K562 (cell line): ENCODE measurements at regions not wholly inside any gene's neighbourhood (a gene's known extent, or its start where the extent isn't known, plus 50 kb on each side); places are given as distances from the start of the nearest gene placed in this dataset.

Experiments
- ASH1L ChIP-seq: fragments of 450-650 bp; IDR thresholded peaks from 2 replicates; pipeline ENCODE4 v1.6.1; 2018; ENCODE audit warnings: borderline replicate concordance, mild to moderate bottlenecking, low read depth; ENCODE audit not compliant: partially characterized antibody
- BCOR ChIP-seq: fragments of 450-650 bp; IDR thresholded peaks from 2 replicates; pipeline ENCODE4 v1.6.1; 2016
- CBFA2T3 ChIP-seq: fragments of 450-650 bp; IDR thresholded peaks from 2 replicates; pipeline ENCODE4 v1.6.1; 2017
- CEBPB ChIP-seq: fragments of 450-650 bp; IDR thresholded peaks from 2 replicates; pipeline ENCODE4 v1.6.1; 2016; ENCODE audit warnings: missing genetic modification characterization, missing compliant biosample characterization
- CLOCK ChIP-seq: fragments of 250-450 bp; sonication (Bioruptor Pico); IDR thresholded peaks from 2 replicates; pipeline ENCODE4 v1.4.0; 2020; ENCODE audit warnings: mild to moderate bottlenecking, moderate library complexity, borderline replicate concordance
- DPF2 ChIP-seq: fragments of 450-650 bp; IDR thresholded peaks from 2 replicates; pipeline ENCODE4 v1.6.1; 2016
- ETS1 ChIP-seq: conservative IDR thresholded peaks from 2 replicates; pipeline ENCODE4 v1.6.1; 2011; ENCODE audit warnings: low read depth, mild to moderate bottlenecking, low read length; ENCODE audit not compliant: control insufficient read depth
- JUN ChIP-seq, 2 experiments: sonication (generic) in 1 of 2; formaldehyde crosslinking in 1 of 2; IDR thresholded peaks; 2 replicates each; pipeline versions ENCODE4 v1.6.1 to v1.8.0; 2012 to 2022; ENCODE audit warnings: borderline replicate concordance in 2 of 2, mild to moderate bottlenecking in 2 of 2, improper control_type of control experiment in 1 of 2, low read depth in 1 of 2, low read length in 1 of 2, missing genetic modification reagents in 1 of 2
- L3MBTL2 ChIP-seq: fragments of 450-650 bp; IDR thresholded peaks from 2 replicates; pipeline ENCODE4 v1.6.1; 2016; ENCODE audit warnings: mild to moderate bottlenecking, moderate library complexity
- POLR3A ChIP-seq: IDR thresholded peaks from 2 replicates; pipeline ENCODE4 v1.6.1; 2011; ENCODE audit warnings: borderline replicate concordance, mild to moderate bottlenecking, moderate library complexity; ENCODE audit not compliant: insufficient read length, insufficient read depth; ENCODE audit errors: extremely low read depth
- POU5F1 ChIP-seq: fragments of 150-350 bp; IDR thresholded peaks from 2 replicates; pipeline ENCODE4 v1.6.1; 2014; ENCODE audit warnings: borderline replicate concordance, low read length, low read depth, mild to moderate bottlenecking; ENCODE audit not compliant: partially characterized antibody
- SMAD3 ChIP-seq: fragments of 450-650 bp; formaldehyde crosslinking; conservative IDR thresholded peaks from 2 replicates; pipeline ENCODE4 v1.4.0; 2020; ENCODE audit warnings: mild to moderate bottlenecking
- SMAD4 ChIP-seq: fragments of 250-450 bp; sonication (Bioruptor Pico); conservative IDR thresholded peaks from 2 replicates; pipeline ENCODE4 v1.8.0; 2021; ENCODE audit warnings: inconsistent platforms, mild to moderate bottlenecking, moderate library complexity
- ZC3H11A ChIP-seq: IDR thresholded peaks from 2 replicates; pipeline ENCODE4 v1.6.1; 2012; ENCODE audit warnings: low read depth, low read length, improper control_type of control experiment
- ZNF174 ChIP-seq: fragments of 250-450 bp; sonication (Bioruptor Pico); IDR thresholded peaks from 2 replicates; pipeline ENCODE4 v1.4.0; 2020; ENCODE audit warnings: mild to moderate bottlenecking
- ZNF232 ChIP-seq: sonication (generic); formaldehyde crosslinking; IDR thresholded peaks from 2 replicates; pipeline ENCODE4 v1.8.0; 2022; ENCODE audit warnings: mild to moderate bottlenecking, missing genetic modification reagents
- ZNF274 ChIP-seq: IDR thresholded peaks from 2 replicates; pipeline ENCODE4 v1.6.1; 2011; ENCODE audit warnings: low read depth, mild to moderate bottlenecking, low read length, moderate library complexity, borderline replicate concordance
- ZNF3 ChIP-seq: fragments of 250-450 bp; sonication (Bioruptor Pico); IDR thresholded peaks from 2 replicates; pipeline ENCODE4 v1.5.0; 2021; ENCODE audit warnings: mild to moderate bottlenecking, moderate library complexity
- ZNF444 ChIP-seq: fragments of 250-450 bp; sonication (Bioruptor Pico); IDR thresholded peaks from 2 replicates; pipeline ENCODE4 v1.4.0; 2020; ENCODE audit warnings: mild to moderate bottlenecking, moderate library complexity
- TF ChIP-seq, protein P1 (sequence below): fragments of 450-650 bp; IDR thresholded peaks from 2 replicates; pipeline ENCODE4 v1.6.1; 2014; ENCODE audit warnings: low read depth, mild to moderate bottlenecking, moderate library complexity, borderline replicate concordance
- TF ChIP-seq, protein P2 (sequence below): fragments of 450-650 bp; conservative IDR thresholded peaks from 2 replicates; pipeline ENCODE4 v1.6.1; 2016; ENCODE audit warnings: missing genetic modification characterization, low read depth, mild to moderate bottlenecking, control low read depth, missing compliant biosample characterization

- TF ChIP-seq L3MBTL2 (0 out of 2 replicates have a peak, but pooled peaks have one; percentile 7), BCOR (no peak), ZNF3 (no peak), CEBPB (no peak), DPF2 (peak; percentile 44; the same call in 1 of the 2 replicates), ZC3H11A (no peak), JUN (IDR thresholded peaks at IDR 0.05; ENCODE audit: borderline replicate concordance, low read depth, low read length) (no peak), JUN (CRISPR knock-in tag; IDR thresholded peaks at IDR 0.05; ENCODE audit: borderline replicate concordance) (no peak), ZNF274 (no peak), SMAD3 (no peak), ASH1L (no peak), CLOCK (no peak), POU5F1 (no peak), POLR3A (no peak), ZNF444 (CRISPR knock-in tag) (no peak), SMAD4 (peak; percentile 42; the same call in 1 of the 2 replicates), ZNF174 (CRISPR knock-in tag) (no peak), ETS1 (no peak), CBFA2T3 (peak; percentile 6; the same call in 1 of the 2 replicates), ZNF232 (no peak)
- TF ChIP-seq, protein P1, sequence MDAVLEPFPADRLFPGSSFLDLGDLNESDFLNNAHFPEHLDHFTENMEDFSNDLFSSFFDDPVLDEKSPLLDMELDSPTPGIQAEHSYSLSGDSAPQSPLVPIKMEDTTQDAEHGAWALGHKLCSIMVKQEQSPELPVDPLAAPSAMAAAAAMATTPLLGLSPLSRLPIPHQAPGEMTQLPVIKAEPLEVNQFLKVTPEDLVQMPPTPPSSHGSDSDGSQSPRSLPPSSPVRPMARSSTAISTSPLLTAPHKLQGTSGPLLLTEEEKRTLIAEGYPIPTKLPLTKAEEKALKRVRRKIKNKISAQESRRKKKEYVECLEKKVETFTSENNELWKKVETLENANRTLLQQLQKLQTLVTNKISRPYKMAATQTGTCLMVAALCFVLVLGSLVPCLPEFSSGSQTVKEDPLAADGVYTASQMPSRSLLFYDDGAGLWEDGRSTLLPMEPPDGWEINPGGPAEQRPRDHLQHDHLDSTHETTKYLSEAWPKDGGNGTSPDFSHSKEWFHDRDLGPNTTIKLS = no peak
- TF ChIP-seq, protein P2, sequence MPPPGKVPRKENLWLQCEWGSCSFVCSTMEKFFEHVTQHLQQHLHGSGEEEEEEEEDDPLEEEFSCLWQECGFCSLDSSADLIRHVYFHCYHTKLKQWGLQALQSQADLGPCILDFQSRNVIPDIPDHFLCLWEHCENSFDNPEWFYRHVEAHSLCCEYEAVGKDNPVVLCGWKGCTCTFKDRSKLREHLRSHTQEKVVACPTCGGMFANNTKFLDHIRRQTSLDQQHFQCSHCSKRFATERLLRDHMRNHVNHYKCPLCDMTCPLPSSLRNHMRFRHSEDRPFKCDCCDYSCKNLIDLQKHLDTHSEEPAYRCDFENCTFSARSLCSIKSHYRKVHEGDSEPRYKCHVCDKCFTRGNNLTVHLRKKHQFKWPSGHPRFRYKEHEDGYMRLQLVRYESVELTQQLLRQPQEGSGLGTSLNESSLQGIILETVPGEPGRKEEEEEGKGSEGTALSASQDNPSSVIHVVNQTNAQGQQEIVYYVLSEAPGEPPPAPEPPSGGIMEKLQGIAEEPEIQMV (tag) = no peak
Observed at GRCh38 chr17:55567240-55568214, 56.3 kb upstream of the SMIM36 start (continued).
